A673 (cell line): ENCODE measurements at regions not wholly inside any gene's neighbourhood (a gene's known extent, or its start where the extent isn't known, plus 50 kb on each side); places are given as distances from the start of the nearest gene placed in this dataset.

Experiments used
- BruUV-seq: library from RNA; stranded (reverse); fragments of 400-500 nt; replicated peaks from 2 replicates; lab custom pipeline; 2021; lab: Mats Ljungman, UMichigan
- CTCF ChIA-PET: fragments of 300-600 bp; sonication (Branson Sonifier 250); formaldehyde crosslinking; loops from one replicate; lab custom pipeline; 2022; ENCODE audit warnings: antibody characterized with exemption; lab: Charles Lee
- POLR2A ChIA-PET: fragments of 300-600 bp; sonication (Branson Sonifier 250); formaldehyde crosslinking; loops from one replicate; lab custom pipeline; 2022; ENCODE audit warnings: antibody characterized with exemption; ENCODE audit not compliant: low non-redundant PET; lab: Charles Lee
- DNase-seq: peaks from one replicate; pipeline ENCODE4 v3.0.0-alpha.2; 2015; ENCODE audit warnings: low spot score
- H3K27ac ChIP-seq: fragments of 200-600 bp; sonication (generic); 2 replicates; pipeline ENCODE4 v1.5.1; 2016; ENCODE audit warnings: mixed run types, low read depth, mild to moderate bottlenecking, mixed read lengths, antibody characterized with exemption, low read length; ENCODE audit not compliant: poor library complexity, severe bottlenecking
- H3K27me3 ChIP-seq: fragments of 200-600 bp; sonication (generic); replicated peaks from 2 replicates; pipeline ENCODE4 v1.6.1; 2017; ENCODE audit warnings: mixed run types, low read depth, mild to moderate bottlenecking, mixed read lengths, antibody characterized with exemption, low read length; ENCODE audit not compliant: insufficient read depth, poor library complexity
- H3K36me3 ChIP-seq: fragments of 200-600 bp; sonication (generic); 2 replicates; pipeline ENCODE4 v1.6.1; 2016; ENCODE audit warnings: mixed run types, mild to moderate bottlenecking, mixed read lengths, antibody characterized with exemption, low read length; ENCODE audit not compliant: insufficient read depth, poor library complexity, severe bottlenecking
- H3K4me1 ChIP-seq: fragments of 200-600 bp; sonication (generic); 2 replicates; pipeline ENCODE4 v1.6.1; 2017; ENCODE audit warnings: mixed run types, mild to moderate bottlenecking, mixed read lengths, antibody characterized with exemption, low read length; ENCODE audit not compliant: insufficient read depth, poor library complexity, severe bottlenecking
- H3K4me3 ChIP-seq: fragments of 200-600 bp; sonication (generic); 2 replicates; pipeline ENCODE4 v1.5.1; 2016; ENCODE audit warnings: low read depth, mixed run types, mild to moderate bottlenecking, mixed read lengths, low read length; ENCODE audit not compliant: poor library complexity, severe bottlenecking
- H3K9me3 ChIP-seq: fragments of 200-600 bp; sonication (generic); 2 replicates; pipeline ENCODE4 v1.6.1; 2016; ENCODE audit warnings: mixed run types, low read depth, mild to moderate bottlenecking, mixed read lengths, antibody characterized with exemption, low read length; ENCODE audit not compliant: poor library complexity, severe bottlenecking
- EZH2 ChIP-seq: fragments of 200-600 bp; sonication (generic); IDR thresholded peaks from 2 replicates; pipeline ENCODE4 v1.6.1; 2017; ENCODE audit warnings: borderline replicate concordance, low read depth, mild to moderate bottlenecking, mixed read lengths, antibody characterized with exemption, low read length; ENCODE audit not compliant: poor library complexity, severe bottlenecking
- intact Hi-C: fragments of 100-400 bp; cut with micrococcal nuclease; formaldehyde crosslinking; loops from one replicate; pipeline ENCODE4 v1.10.0; 2022; ENCODE audit not compliant: unreplicated experiment
- TF ChIP-seq, protein P1 (sequence below): fragments of 300-800, 200-600 bp; sonication (generic); conservative IDR thresholded peaks from 2 replicates; pipeline ENCODE4 v1.5.1; 2017; ENCODE audit warnings: low read depth, mild to moderate bottlenecking, antibody characterized with exemption, low read length, moderate library complexity, mixed read lengths

DNA sequence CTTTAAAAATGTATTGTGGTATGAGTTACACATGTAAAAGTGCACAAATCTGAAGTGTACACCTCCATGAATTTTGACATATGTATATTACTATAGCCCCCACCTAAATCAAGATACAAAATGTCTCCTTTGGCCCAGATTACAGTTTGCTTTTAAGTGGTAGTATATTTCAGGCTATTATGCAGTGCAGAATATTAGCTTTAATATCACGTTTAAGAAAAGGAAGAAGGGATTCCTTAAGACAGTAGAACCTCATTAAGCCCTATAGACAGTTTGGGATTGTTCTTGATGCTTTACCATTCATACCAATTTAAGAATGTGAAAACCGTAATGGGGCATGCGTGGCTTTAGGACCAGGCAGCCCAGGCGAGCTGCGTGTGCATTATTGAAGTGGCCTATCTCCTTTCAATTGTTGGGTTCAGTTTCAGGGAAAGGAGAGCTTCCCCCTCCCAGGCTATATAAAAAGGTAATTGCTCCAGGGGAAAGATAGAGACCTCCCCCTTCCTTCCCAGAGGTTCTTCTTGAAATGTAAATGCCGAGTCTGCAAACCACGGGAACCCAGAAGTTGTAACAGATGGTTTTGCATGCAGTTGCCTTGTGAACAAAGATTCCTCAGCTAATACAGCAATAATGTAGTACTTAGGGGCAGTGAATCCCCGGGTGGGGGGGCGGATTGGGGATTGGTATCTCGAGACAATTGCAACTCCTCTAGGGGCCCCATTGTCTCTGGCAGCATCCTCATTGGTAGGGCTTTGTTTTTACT lies 106.1 kb downstream of the UCHL1 start:
- Histone ChIP-seq H3K4me1 (no peaks in the 10 kb centered on the region), H3K36me3 (no peaks in the 10 kb centered on the region), H3K27me3 (peaks cover 45% of the 10 kb centered on the region), H3K4me3 (no peak overlapping the region), H3K9me3 (no peaks in the 10 kb centered on the region), H3K27ac (no peak overlapping the region)
- TF ChIP-seq, protein P1, sequence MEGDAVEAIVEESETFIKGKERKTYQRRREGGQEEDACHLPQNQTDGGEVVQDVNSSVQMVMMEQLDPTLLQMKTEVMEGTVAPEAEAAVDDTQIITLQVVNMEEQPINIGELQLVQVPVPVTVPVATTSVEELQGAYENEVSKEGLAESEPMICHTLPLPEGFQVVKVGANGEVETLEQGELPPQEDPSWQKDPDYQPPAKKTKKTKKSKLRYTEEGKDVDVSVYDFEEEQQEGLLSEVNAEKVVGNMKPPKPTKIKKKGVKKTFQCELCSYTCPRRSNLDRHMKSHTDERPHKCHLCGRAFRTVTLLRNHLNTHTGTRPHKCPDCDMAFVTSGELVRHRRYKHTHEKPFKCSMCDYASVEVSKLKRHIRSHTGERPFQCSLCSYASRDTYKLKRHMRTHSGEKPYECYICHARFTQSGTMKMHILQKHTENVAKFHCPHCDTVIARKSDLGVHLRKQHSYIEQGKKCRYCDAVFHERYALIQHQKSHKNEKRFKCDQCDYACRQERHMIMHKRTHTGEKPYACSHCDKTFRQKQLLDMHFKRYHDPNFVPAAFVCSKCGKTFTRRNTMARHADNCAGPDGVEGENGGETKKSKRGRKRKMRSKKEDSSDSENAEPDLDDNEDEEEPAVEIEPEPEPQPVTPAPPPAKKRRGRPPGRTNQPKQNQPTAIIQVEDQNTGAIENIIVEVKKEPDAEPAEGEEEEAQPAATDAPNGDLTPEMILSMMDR, result no peak
- no peak for TF ChIP-seq EZH2
- no TSS peak for BruUV-seq
- ChIA-PET POLR2A (no interaction called here), CTCF (no interaction called here)
- no peak for DNase-seq
- intact Hi-C loops, result no loop called here

DNA sequence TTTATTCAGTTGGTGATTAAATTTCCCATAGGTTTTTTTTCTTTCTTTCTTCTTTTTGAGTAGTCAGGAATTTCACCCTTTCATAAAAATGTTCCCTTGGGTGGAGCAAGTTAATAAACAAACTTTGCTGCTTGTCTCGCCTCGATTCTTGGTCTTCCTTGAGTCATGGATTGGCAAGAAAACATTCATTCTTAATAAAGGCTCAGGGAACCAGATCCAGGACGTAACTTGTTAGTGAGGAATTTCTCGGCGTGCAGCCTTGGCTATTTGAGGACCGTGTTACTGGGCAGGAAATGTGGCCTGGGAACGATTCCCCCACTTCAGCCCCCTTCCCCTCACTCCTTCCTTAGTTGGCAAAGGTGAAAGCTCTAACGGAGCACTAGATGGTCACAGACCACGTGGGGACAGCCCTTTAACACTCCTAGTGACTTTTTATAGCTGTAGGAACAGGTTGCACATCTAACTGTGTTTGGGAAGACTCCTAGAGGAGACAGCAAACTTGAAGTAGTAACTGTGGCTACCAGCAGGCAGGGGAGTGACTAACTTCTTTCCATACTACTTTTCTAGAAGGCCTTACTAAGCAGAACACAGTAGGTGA lies 106.8 kb downstream of the UCHL1 start:
- POLR2A ChIA-PET, result no interaction called here
- H3K27ac ChIP-seq, result no peak overlapping the region
- no TSS peak for BruUV-seq
- H3K4me3 ChIP-seq, result no peak overlapping the region
- intact Hi-C loops, result no loop called here
- CTCF ChIA-PET, result no interaction called here
- no peak for DNase-seq
- no peaks in the 10 kb centered on the region for H3K4me1 ChIP-seq
- no peak for TF ChIP-seq EZH2
- TF ChIP-seq, protein P1, result no peak
- no peaks in the 10 kb centered on the region for H3K36me3 ChIP-seq
- peaks cover 45% of the 10 kb centered on the region for H3K27me3 ChIP-seq
- H3K9me3 ChIP-seq, result no peaks in the 10 kb centered on the region

DNA sequence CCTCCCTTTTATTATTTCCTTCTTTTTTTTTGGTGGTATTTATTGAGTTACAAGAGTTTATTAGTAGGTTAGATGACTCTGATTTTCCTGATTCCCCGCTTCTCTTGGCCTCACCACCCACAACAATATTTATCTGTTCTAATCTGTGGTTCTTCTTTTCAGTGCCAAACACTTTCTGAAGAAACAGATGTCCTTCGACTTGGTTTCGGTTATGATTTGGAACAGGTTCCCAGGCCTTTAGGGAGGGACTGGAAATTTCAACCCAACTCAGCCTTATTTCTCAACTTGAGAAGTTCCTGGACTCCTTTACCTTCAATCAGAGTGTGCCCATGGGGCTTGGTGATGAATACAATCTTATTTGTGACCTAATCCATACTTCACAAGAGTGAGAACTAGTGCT lies 108.1 kb downstream of the UCHL1 start:
- no TSS peak for BruUV-seq
- no peak overlapping the region for H3K4me3 ChIP-seq
- no peaks in the 10 kb centered on the region for H3K4me1 ChIP-seq
- intact Hi-C loops, result no loop called here
- no peak for DNase-seq
- no peaks in the 10 kb centered on the region for H3K9me3 ChIP-seq
- no peak overlapping the region for H3K27ac ChIP-seq
- H3K27me3 ChIP-seq, result peaks cover 49% of the 10 kb centered on the region
- TF ChIP-seq, protein P1, result no peak
- no peak for TF ChIP-seq EZH2
- H3K36me3 ChIP-seq, result no peaks in the 10 kb centered on the region
- ChIA-PET POLR2A (no interaction called here), CTCF (no interaction called here)
